Panc1 (cell line): ENCODE measurements at regions not wholly inside any gene's neighbourhood (a gene's known extent, or its start where the extent isn't known, plus 50 kb on each side); places are given as distances from the start of the nearest gene placed in this dataset.

Source experiments
- ATAC-seq: fragments of 200-7000 bp; cut with Tn5 transposase; 2 replicates; pipeline ENCODE4 v1.9.1; 2020; ENCODE audit warnings: mild to moderate bottlenecking, moderate library complexity
- BruUV-seq: library from RNA; stranded (reverse); fragments of 400-500 nt; replicated peaks from 2 replicates; lab custom pipeline; 2021; lab: Mats Ljungman, UMichigan
- CTCF ChIA-PET: fragments of 300-600 bp; sonication (Branson Sonifier 250); formaldehyde crosslinking; loops from one replicate; lab custom pipeline; 2022; ENCODE audit warnings: antibody characterized with exemption; lab: Charles Lee
- POLR2A ChIA-PET: fragments of 300-600 bp; sonication (Branson Sonifier 250); formaldehyde crosslinking; loops from one replicate; lab custom pipeline; 2022; ENCODE audit warnings: antibody characterized with exemption; lab: Charles Lee
- DNase-seq: peaks from one replicate; pipeline ENCODE4 v3.0.0-alpha.2; 2010; ENCODE audit warnings: low read depth, low spot score
- H3K27ac ChIP-seq: 2 replicates; pipeline ENCODE4 v1.5.1; 2011; ENCODE audit warnings: mild to moderate bottlenecking, low read length, inconsistent platforms
- H3K27me3 ChIP-seq: fragments of 200-500 bp; sonication (Bioruptor generic); 2 replicates; pipeline ENCODE4 v1.6.0; 2014; ENCODE audit warnings: low read length, inconsistent platforms; ENCODE audit not compliant: control insufficient read depth, insufficient read depth
- H3K36me3 ChIP-seq: fragments of 200-500 bp; sonication (Bioruptor generic); 2 replicates; pipeline ENCODE4 v1.5.1; 2014; ENCODE audit warnings: inconsistent platforms, mild to moderate bottlenecking, low read length, moderate library complexity; ENCODE audit not compliant: control insufficient read depth, insufficient read depth
- H3K4me1 ChIP-seq: 2 replicates; pipeline ENCODE4 v1.5.1; 2011; ENCODE audit warnings: inconsistent platforms, mild to moderate bottlenecking, low read length, moderate library complexity; ENCODE audit not compliant: control insufficient read depth, insufficient read depth
- H3K4me3 ChIP-seq, 2 experiments: 2 replicates each; pipeline ENCODE4 v1.5.1; 2011 to 2012; ENCODE audit warnings: low read depth in 2 of 2, low read length in 2 of 2, mild to moderate bottlenecking in 2 of 2, inconsistent platforms in 1 of 2, moderate library complexity in 1 of 2
- H3K9me3 ChIP-seq: fragments of 200-500 bp; sonication (Bioruptor generic); 2 replicates; pipeline ENCODE4 v1.5.1; 2014; ENCODE audit warnings: low read depth, mild to moderate bottlenecking, inconsistent platforms, low read length, moderate library complexity; ENCODE audit not compliant: control insufficient read depth, insufficient read depth
- POLR2AphosphoS5 ChIP-seq: IDR thresholded peaks from 2 replicates; pipeline ENCODE4 v1.6.1; 2012; ENCODE audit warnings: mild to moderate bottlenecking, low read depth, low read length, moderate library complexity
- SIN3A ChIP-seq: IDR thresholded peaks from 2 replicates; pipeline ENCODE4 v1.6.1; 2012; ENCODE audit warnings: low read depth, mild to moderate bottlenecking, low read length, moderate library complexity, borderline replicate concordance; ENCODE audit not compliant: insufficient read depth
- TCF7L2 ChIP-seq: IDR thresholded peaks from 2 replicates; pipeline ENCODE4 v1.6.1; 2011; ENCODE audit warnings: mild to moderate bottlenecking, low read depth, low read length, inconsistent platforms
- in situ Hi-C: cut with HindIII; loops from 2 replicates; pipeline ENCODE4 v1.10.0; 2016; ENCODE audit warnings: low sequenced_read_pairs, low pct_unique_long_range_greater_than_20kb
- intact Hi-C: fragments of 100-400 bp; cut with micrococcal nuclease; formaldehyde crosslinking; loops from one replicate; pipeline ENCODE4 v1.10.0; 2022; ENCODE audit not compliant: unreplicated experiment
- TF ChIP-seq, protein P1 (sequence below): fragments of 450-650 bp; IDR thresholded peaks from 2 replicates; pipeline ENCODE4 v1.5.1; 2017; ENCODE audit warnings: mild to moderate bottlenecking
- TF ChIP-seq, protein P2 (sequence below), 2 experiments: IDR thresholded peaks; 2 replicates each; pipeline ENCODE4 v1.6.1; 2011 to 2012; ENCODE audit warnings: low read depth in 2 of 2, control low read depth in 1 of 2, low read length in 1 of 2, mild to moderate bottlenecking in 1 of 2, moderate library complexity in 1 of 2; ENCODE audit not compliant: insufficient read depth in 1 of 2

DNA sequence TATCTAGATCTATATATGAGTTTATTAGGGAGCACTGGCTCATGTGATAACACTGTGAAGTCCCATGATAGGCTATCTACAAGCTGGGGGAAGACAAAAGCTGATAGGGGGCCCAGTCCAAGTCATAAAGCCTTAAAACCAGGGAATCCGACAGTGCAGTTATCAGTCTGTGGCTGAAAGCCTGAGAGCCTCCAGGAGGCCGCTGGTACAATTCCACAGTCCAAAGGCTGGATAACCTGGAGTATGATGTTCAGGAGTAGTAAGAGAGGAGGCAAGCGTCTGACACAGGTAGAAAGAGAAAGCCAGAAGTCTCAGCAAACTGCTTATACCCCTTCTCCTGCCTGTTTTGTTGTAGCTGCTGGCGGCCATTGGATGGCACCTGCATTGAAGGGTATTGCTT lies 177.6 kb upstream of the SPRY1 start:
- DNase-seq (no peak), ATAC-seq (no peak)
- intact Hi-C loops: no loop called here
- BruUV-seq: no TSS peak
- TF ChIP-seq, protein P1, sequence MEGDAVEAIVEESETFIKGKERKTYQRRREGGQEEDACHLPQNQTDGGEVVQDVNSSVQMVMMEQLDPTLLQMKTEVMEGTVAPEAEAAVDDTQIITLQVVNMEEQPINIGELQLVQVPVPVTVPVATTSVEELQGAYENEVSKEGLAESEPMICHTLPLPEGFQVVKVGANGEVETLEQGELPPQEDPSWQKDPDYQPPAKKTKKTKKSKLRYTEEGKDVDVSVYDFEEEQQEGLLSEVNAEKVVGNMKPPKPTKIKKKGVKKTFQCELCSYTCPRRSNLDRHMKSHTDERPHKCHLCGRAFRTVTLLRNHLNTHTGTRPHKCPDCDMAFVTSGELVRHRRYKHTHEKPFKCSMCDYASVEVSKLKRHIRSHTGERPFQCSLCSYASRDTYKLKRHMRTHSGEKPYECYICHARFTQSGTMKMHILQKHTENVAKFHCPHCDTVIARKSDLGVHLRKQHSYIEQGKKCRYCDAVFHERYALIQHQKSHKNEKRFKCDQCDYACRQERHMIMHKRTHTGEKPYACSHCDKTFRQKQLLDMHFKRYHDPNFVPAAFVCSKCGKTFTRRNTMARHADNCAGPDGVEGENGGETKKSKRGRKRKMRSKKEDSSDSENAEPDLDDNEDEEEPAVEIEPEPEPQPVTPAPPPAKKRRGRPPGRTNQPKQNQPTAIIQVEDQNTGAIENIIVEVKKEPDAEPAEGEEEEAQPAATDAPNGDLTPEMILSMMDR: no peak
- no peak for TF ChIP-seq SIN3A
- TF ChIP-seq POLR2AphosphoS5: no peak
- TF ChIP-seq TCF7L2: no peak
- Histone ChIP-seq H3K27ac (no peak overlapping the region), H3K9me3 (no peaks in the 10 kb centered on the region), H3K36me3 (no peaks in the 10 kb centered on the region), H3K27me3 (no peaks in the 10 kb centered on the region), H3K4me3 (no peak overlapping the region), H3K4me1 (no peaks in the 10 kb centered on the region)
- in situ Hi-C loops: no loop called here
- POLR2A ChIA-PET: no interaction called here
- CTCF ChIA-PET: no interaction called here

DNA sequence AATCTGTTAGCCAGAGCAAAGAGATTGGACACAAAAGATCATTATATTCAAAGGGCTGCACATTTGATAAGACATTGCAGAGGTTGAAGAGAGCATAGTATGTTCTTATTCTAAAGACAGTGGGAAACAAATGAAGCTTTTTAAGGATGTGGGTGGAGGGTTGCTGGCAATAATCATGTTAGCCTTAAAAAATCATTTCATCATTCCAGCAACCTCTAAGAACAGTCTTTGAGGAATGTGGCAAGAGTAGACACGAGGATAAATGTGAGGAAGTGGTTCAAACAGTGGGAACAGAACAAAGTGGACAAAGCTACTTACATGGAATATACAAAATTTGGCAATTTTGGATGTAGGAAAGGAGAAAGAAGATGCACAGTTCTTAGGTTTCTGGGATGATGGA lies 167.3 kb upstream of the SPRY1 start:
- H3K36me3 ChIP-seq: no peaks in the 10 kb centered on the region
- H3K4me1 ChIP-seq: no peaks in the 10 kb centered on the region
- H3K27ac ChIP-seq: no peak overlapping the region
- ChIA-PET CTCF (no interaction called here), POLR2A (no interaction called here)
- ATAC-seq (no peak), DNase-seq (no peak)
- in situ Hi-C loops (no loop called here), intact Hi-C loops (no loop called here)
- H3K4me3 ChIP-seq: no peak overlapping the region
- TF ChIP-seq SIN3A: no peak
- no peak for TF ChIP-seq TCF7L2
- no peak for TF ChIP-seq POLR2AphosphoS5
- TF ChIP-seq, protein P1: no peak
- TF ChIP-seq, protein P2, sequence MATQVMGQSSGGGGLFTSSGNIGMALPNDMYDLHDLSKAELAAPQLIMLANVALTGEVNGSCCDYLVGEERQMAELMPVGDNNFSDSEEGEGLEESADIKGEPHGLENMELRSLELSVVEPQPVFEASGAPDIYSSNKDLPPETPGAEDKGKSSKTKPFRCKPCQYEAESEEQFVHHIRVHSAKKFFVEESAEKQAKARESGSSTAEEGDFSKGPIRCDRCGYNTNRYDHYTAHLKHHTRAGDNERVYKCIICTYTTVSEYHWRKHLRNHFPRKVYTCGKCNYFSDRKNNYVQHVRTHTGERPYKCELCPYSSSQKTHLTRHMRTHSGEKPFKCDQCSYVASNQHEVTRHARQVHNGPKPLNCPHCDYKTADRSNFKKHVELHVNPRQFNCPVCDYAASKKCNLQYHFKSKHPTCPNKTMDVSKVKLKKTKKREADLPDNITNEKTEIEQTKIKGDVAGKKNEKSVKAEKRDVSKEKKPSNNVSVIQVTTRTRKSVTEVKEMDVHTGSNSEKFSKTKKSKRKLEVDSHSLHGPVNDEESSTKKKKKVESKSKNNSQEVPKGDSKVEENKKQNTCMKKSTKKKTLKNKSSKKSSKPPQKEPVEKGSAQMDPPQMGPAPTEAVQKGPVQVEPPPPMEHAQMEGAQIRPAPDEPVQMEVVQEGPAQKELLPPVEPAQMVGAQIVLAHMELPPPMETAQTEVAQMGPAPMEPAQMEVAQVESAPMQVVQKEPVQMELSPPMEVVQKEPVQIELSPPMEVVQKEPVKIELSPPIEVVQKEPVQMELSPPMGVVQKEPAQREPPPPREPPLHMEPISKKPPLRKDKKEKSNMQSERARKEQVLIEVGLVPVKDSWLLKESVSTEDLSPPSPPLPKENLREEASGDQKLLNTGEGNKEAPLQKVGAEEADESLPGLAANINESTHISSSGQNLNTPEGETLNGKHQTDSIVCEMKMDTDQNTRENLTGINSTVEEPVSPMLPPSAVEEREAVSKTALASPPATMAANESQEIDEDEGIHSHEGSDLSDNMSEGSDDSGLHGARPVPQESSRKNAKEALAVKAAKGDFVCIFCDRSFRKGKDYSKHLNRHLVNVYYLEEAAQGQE (IDR thresholded peaks at IDR 0.05; ENCODE audit: insufficient read depth in 1 of 2, low read depth in 2 of 2, low read length in 1 of 2): no peak
- no peaks in the 10 kb centered on the region for H3K9me3 ChIP-seq
- no peaks in the 10 kb centered on the region for H3K27me3 ChIP-seq
- BruUV-seq: no TSS peak
